ENCODE measurements at regions not wholly inside any gene's neighbourhood (a gene's known extent, or its start where the extent isn't known, plus 50 kb on each side); places are given as distances from the start of the nearest gene placed in this dataset.

GRCh38 chr3:30112902-30113484 is 493.4 kb upstream of the TGFBR2 start:
- Histone ChIP-seq H3K4me3 (ENCODE audit: low read depth in 2 of 2, low read length in 2 of 2) (no peak overlapping the region), H3K4me1 (ENCODE audit: control insufficient read depth, insufficient read depth, low read length) (no peaks in the 10 kb centered on the region; the same call in 1 of the 2 replicates), H3K9me3 (ENCODE audit: control insufficient read depth, insufficient read depth, low read depth, low read length) (no peaks in the 10 kb centered on the region), H3K36me3 (ENCODE audit: control insufficient read depth, insufficient read depth, low read length) (no peaks in the 10 kb centered on the region), H3K27me3 (ENCODE audit: control insufficient read depth, insufficient read depth, low read length) (no peaks in the 10 kb centered on the region), H3K27ac (ENCODE audit: low read length) (peak overlapping the region; percentile 29; the same call in 1 of the 2 replicates)
- in situ Hi-C loops (cut with HindIII; ENCODE audit: low pct_unique_long_range_greater_than_20kb, low sequenced_read_pairs) (no loop called here), intact Hi-C loops (cut with micrococcal nuclease; ENCODE audit: unreplicated experiment) (loop anchor here (10.0 kb wide), 4 partner anchors 82 to 632 kb away; partner anchors contain the start of gene TGFBR2)
- POLR2A ChIA-PET, result no interaction called here
- ATAC-seq (no peak), DNase-seq (ENCODE audit: low read depth, low spot score) (peak; percentile 10)
- CTCF ChIA-PET, result no interaction called here
- no peak for TF ChIP-seq REST (IDR thresholded peaks at IDR 0.05; ENCODE audit: insufficient read depth in 1 of 2, low read depth in 2 of 2, low read length in 1 of 2)
- peak; percentile 59; the same call in 1 of the 2 replicates for TF ChIP-seq CTCF (IDR thresholded peaks at IDR 0.05)
- BruUV-seq (replicated peaks), result no TSS peak

GRCh38 chr3:30113906-30114305 is 492.5 kb upstream of the TGFBR2 start:
- in situ Hi-C loops (cut with HindIII; ENCODE audit: low pct_unique_long_range_greater_than_20kb, low sequenced_read_pairs) (no loop called here), intact Hi-C loops (cut with micrococcal nuclease; ENCODE audit: unreplicated experiment) (loop anchor here (10.0 kb wide), 4 partner anchors 81 to 631 kb away; partner anchors contain the start of gene TGFBR2)
- no peaks in the 10 kb centered on the region for H3K36me3 ChIP-seq (ENCODE audit: control insufficient read depth, insufficient read depth, low read length)
- peak overlapping the region; percentile 23; the same call in 1 of the 2 replicates for H3K27ac ChIP-seq (ENCODE audit: low read length)
- H3K4me3 ChIP-seq (ENCODE audit: low read depth in 2 of 2, low read length in 2 of 2), result no peak overlapping the region
- ChIA-PET POLR2A (no interaction called here), CTCF (no interaction called here)
- DNase-seq (ENCODE audit: low read depth, low spot score), result no peak
- no TSS peak for BruUV-seq (replicated peaks)
- no peak for TF ChIP-seq POLR2AphosphoS5 (IDR thresholded peaks at IDR 0.05; ENCODE audit: low read depth, low read length)
- TF ChIP-seq SIN3A (IDR thresholded peaks at IDR 0.05; ENCODE audit: borderline replicate concordance, insufficient read depth, low read depth, low read length), result no peak
- TF ChIP-seq CTCF (IDR thresholded peaks at IDR 0.05), result no peak
- TF ChIP-seq TCF7L2 (IDR thresholded peaks at IDR 0.05; ENCODE audit: low read depth, low read length), result no peak
- no peaks in the 10 kb centered on the region for H3K9me3 ChIP-seq (ENCODE audit: control insufficient read depth, insufficient read depth, low read depth, low read length)
- H3K27me3 ChIP-seq (ENCODE audit: control insufficient read depth, insufficient read depth, low read length), result no peaks in the 10 kb centered on the region
- ATAC-seq, result no peak
- H3K4me1 ChIP-seq (ENCODE audit: control insufficient read depth, insufficient read depth, low read length), result no peaks in the 10 kb centered on the region; the same call in 1 of the 2 replicates

All from Panc1 (cell line).